Stimulated activated CD4-positive, alpha-beta T cell treated with anti-CD3 and anti-CD28 coated beads, Interleukin-15, amount 100 ng/mL, for 48 hours (primary cell): ENCODE measurements at regions not wholly inside any gene's neighbourhood (a gene's known extent, or its start where the extent isn't known, plus 50 kb on each side); places are given as distances from the start of the nearest gene placed in this dataset.
"Not testable (repeated sequence)": the region's sequence is repeated elsewhere in the genome, so short reads cannot be mapped to it uniquely, and the experiment has no call there.

Experiments
- DNase-seq, 2 donors: peaks; one replicate each; pipeline ENCODE4 v3.0.0-alpha.2; 2020; ENCODE audit warnings: low read depth in 2 of 2

GRCh38 chr17:33837281-33837680 is 417.8 kb upstream of the CCL2 start:
- DNase-seq = no peak

GRCh38 chr17:33838281-33838680 is 416.8 kb upstream of the CCL2 start:
- DNase-seq = no peak

- DNase-seq = no peak
Measured at GRCh38 chr17:33847900-33848299, 407.2 kb upstream of the CCL2 start.

DNA sequence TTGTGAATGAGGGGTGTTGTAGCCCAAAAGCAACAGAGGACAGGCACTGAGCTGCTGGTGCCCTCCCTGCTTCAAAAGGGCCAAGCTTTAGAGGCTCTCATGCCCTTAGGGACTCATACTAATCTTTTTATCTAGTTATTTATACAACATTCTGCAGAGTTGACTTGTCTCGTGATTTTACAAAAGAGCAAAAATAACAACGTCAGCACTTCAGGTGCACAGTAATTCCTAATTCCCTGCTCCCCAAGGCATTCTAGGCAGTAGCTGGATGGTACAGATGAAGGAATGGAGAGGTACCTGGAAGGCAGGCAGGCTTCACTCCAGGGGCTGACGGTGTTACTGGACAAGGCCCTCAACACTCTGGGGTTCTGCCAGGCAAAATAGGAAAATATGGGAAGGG is 406.7 kb upstream of the CCL2 start:
- no peak for DNase-seq

DNA sequence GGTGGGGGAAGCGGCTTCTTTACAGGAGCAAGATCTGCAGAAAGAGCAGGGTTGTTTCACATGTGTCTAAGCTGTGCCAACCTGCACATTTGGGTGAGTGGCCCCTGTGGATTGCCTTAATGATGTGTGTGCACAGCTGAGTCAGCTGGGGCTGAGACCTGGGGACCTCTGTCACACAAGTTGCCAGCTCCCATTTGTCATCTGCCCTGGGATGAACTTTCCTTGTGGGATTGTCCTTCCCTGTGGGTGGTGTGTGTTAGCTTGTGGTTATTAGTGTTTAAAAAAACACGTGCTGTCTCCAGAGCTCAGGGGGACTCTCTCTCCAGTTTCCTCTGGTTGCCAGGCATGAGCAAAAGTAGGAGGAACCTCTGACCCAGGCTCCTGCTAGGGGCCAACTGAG is 400.5 kb upstream of the CCL2 start:
- no peak for DNase-seq

DNA sequence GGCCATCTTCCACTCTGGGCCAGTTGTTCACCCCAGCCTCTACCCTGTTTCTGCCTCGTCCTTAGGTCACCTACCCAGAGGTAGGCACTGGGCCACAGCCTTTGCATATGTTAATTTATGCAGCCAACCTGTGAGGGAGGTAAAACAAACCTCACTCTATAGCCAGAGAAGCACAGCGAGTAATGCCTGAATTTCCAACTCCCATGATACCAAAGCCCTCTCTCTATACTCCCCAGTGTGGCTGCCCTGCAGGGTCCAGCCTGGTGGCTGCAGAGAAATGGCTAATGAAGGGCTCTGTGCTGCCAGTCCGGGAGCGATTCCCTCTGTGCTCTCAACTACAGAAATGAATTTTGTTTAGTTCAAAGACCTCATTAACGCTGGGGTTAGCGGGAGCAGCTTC is 397.0 kb upstream of the CCL2 start:
- no peak for DNase-seq

GRCh38 chr17:33858682-33859081 is 396.4 kb upstream of the CCL2 start:
- DNase-seq = no peak

GRCh38 chr17:33862772-33863602 is 392.1 kb upstream of the CCL2 start:
- DNase-seq = no peak

DNA sequence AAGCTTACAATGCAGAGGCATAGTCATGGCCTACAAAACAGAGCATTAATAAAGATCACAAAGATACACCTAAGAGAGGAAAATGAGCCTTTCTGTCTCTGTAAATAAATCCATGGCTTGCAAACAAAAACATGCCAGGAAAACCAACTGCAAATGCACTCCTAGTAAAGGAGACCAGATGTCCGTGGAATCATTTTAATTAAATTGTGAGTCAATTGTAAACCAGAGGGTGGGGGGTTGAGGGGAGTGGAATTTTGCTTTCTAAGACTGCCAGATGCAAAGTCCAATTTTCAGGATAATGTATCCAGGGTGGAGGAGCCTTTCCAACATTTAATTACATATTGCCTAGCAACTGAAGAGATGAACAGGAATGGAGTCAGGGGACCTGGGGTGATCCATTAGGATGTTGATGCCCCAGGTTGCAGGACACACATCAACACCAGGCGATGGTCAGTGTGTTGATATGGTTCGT is 390.3 kb upstream of the CCL2 start:
- DNase-seq = no peak

DNA sequence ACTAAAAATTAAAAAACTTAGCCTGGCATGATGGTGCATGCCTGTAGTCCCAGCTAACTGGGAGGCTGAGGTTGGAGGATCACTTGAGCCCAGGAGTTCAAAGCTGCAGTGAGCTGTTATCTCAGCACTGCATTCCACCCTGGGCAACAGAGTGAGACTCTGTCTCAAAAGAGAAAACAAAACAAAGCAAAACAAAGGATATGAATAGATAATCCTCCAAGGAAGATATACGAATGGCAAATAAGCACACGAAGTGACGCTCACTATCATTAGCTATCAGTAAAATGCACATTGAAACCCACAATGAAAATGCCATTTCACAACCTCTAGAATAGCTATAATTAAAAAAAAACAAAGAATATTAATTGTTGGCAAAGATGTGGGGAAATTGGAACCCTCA is 386.2 kb upstream of the CCL2 start:
- DNase-seq = no peak

GRCh38 chr17:33870936-33871335 is 384.1 kb upstream of the CCL2 start:
- DNase-seq = no peak

- DNase-seq = no peak
Measured at GRCh38 chr17:33871720-33872540, 383.2 kb upstream of the CCL2 start.

DNA sequence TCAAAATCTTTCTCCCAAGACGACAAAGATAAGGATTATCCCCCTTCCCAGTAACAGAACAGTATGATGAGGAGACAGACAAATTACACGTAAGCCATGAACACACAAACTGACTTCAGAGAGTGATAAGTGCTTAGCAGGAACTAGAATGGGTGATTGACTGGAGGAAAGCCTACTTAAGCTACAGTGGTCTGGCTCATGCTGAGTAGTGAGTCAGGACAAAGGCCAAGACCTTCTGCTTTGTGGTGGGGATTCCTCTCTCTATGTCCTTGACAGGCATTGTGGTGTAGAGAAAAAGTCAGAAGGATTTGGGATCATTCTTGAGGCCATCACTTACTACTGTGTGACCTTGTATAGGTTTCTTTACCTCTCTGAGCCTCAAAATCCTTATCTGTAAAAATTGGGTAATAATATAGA is 381.9 kb upstream of the CCL2 start:
- DNase-seq = no peak

GRCh38 chr17:33874617-33875060 is 380.4 kb upstream of the CCL2 start:
- DNase-seq = no peak

DNA sequence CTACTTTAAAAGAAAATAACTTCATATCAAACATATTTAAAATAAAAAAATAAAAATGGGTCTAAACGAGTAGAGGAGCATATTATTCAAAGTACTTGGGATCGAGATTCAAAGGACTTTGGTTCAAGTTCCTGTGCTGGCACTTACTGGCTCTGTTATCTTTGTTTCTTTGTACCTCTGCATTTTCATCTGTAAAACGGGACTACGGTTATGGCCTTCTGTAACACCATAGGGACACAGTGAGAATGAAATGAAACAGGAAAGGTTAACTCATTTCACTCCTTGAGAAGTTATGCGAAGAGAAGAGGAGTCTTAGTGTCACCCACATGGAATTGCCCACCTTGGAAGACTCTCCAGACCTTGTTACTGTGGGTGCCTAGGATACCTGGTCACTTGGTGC is 379.1 kb upstream of the CCL2 start:
- DNase-seq = no peak

GRCh38 chr17:33882273-33882672 is 372.8 kb upstream of the CCL2 start:
- not testable (repeated sequence) for DNase-seq

DNA sequence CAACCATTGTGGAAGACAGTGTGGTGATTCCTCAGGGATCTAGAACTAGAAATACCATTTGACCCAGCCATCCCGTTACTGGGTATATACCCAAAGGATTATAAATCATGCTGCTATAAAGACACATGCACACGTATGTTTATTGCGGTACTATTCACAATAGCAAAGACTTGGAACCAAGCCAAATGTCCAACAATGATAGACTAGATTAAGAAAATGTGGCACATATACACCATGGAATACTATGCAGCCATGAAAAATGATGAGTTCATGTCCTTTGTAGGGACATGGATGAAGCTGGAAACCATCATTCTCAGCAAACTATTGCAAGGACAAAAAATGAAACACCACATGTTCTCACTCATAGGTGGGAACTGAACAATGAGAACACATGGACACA is 372.4 kb upstream of the CCL2 start:
- not testable (repeated sequence) for DNase-seq

DNA sequence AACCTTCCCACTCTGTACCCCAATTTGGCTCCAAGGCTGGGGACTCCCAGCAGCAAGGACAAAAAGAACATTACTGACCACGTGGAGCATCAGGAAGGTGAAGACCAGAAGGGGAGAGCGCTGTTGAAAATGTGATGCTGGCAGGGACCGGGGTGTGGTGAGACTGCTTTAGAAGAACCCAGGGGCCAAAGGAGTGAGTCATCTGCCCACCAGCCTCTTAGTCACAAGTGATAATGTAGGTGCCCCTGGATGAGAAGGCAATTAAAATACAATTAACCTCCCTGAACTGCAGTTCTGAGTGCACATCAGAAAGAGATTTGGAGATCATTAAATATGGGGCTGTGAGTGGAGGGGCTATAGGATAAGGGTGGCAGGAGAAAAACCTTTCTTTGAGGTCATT is 366.6 kb upstream of the CCL2 start:
- no peak for DNase-seq

- DNase-seq = no peak
Measured at GRCh38 chr17:33889040-33889439, 366.0 kb upstream of the CCL2 start.

GRCh38 chr17:33889766-33890165 is 365.3 kb upstream of the CCL2 start:
- no peak for DNase-seq

- no peak for DNase-seq
Measured at GRCh38 chr17:33892717-33893591, 362.1 kb upstream of the CCL2 start.

DNA sequence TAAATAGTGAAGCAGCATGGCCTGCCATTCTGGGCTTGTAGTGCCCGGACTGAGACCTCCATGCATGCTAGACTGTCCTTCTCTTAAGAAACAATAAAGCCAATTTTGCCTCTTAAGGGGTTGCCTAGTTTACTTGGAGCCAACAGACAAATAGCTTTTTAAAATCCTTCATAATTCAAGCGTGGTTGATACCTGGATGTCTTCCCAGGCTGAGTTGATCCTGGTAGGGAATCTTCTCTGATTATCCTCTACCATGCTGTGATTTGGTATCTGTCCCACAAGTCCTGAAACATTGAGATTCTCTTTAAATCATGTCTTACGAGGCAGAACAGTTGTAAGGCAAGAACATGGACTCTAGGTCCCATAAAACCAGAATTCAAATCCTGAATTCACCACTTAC is 359.6 kb upstream of the CCL2 start:
- DNase-seq = no peak
